Upper lobe of right lung (tissue), 1 donor: ENCODE measurements at regions not wholly inside any gene's neighbourhood (a gene's known extent, or its start where the extent isn't known, plus 50 kb on each side); places are given as distances from the start of the nearest gene placed in this dataset.

Experiments
- ATAC-seq: fragments of 200-7000 bp; cut with Tn5 transposase; one replicate; pipeline ENCODE4 v1.9.1; 2020; ENCODE audit warnings: mild to moderate bottlenecking, moderate library complexity
- DNase-seq: peaks from one replicate; pipeline ENCODE4 v3.0.0-alpha.2; 2020
- H3K27ac ChIP-seq: fragments of 200-600 bp; one replicate; pipeline ENCODE4 v1.8.0; 2022
- H3K27me3 ChIP-seq: fragments of 200-600 bp; one replicate; pipeline ENCODE4 v1.8.0; 2022; ENCODE audit warnings: mild to moderate bottlenecking
- H3K36me3 ChIP-seq: fragments of 200-600 bp; one replicate; pipeline ENCODE4 v1.8.0; 2022
- H3K4me1 ChIP-seq: fragments of 200-600 bp; one replicate; pipeline ENCODE4 v1.8.0; 2022
- H3K4me3 ChIP-seq: fragments of 200-600 bp; one replicate; pipeline ENCODE4 v1.8.0; 2022; ENCODE audit warnings: mild to moderate bottlenecking
- H3K9me3 ChIP-seq: fragments of 200-600 bp; one replicate; pipeline ENCODE4 v1.8.0; 2022
- CTCF ChIP-seq: fragments of 200-600 bp; IDR thresholded peaks from one replicate; pipeline ENCODE4 v1.8.0; 2022; ENCODE audit warnings: antibody characterized with exemption
- intact Hi-C: fragments of 100-400 bp; cut with DNase I; formaldehyde crosslinking; loops from one replicate; pipeline ENCODE4 v1.11.0; 2022
- donor health status: DM: no; HTN: yes; CAD: no; lungs with severe emphysema.

GRCh38 chr2:126764686-126765265 is 108.8 kb downstream of the GYPC start:
- ATAC-seq, result no peak
- no peak for TF ChIP-seq CTCF
- H3K4me1 ChIP-seq, result no peaks in the 10 kb centered on the region
- no peaks in the 10 kb centered on the region for H3K27me3 ChIP-seq
- DNase-seq, result no peak
- no peaks in the 10 kb centered on the region for H3K9me3 ChIP-seq
- H3K4me3 ChIP-seq, result no peak overlapping the region
- H3K36me3 ChIP-seq, result no peaks in the 10 kb centered on the region
- no peak overlapping the region for H3K27ac ChIP-seq
- intact Hi-C loops, result no loop called here

GRCh38 chr2:126765395-126765794 is 109.4 kb downstream of the GYPC start:
- H3K27ac ChIP-seq, result no peak overlapping the region
- ATAC-seq, result no peak
- intact Hi-C loops, result no loop called here
- H3K36me3 ChIP-seq, result no peaks in the 10 kb centered on the region
- no peaks in the 10 kb centered on the region for H3K27me3 ChIP-seq
- no peak for TF ChIP-seq CTCF
- H3K9me3 ChIP-seq, result no peaks in the 10 kb centered on the region
- no peak overlapping the region for H3K4me3 ChIP-seq
- no peak for DNase-seq
- H3K4me1 ChIP-seq, result no peaks in the 10 kb centered on the region

GRCh38 chr2:126766295-126766968 is 110.5 kb downstream of the GYPC start:
- Histone ChIP-seq H3K27me3 (no peaks in the 10 kb centered on the region), H3K4me1 (no peaks in the 10 kb centered on the region), H3K9me3 (no peaks in the 10 kb centered on the region), H3K4me3 (no peak overlapping the region), H3K36me3 (no peaks in the 10 kb centered on the region), H3K27ac (no peak overlapping the region)
- ATAC-seq (no peak), DNase-seq (no peak)
- intact Hi-C loops, result no loop called here
- no peak for TF ChIP-seq CTCF

- H3K36me3 ChIP-seq, result no peaks in the 10 kb centered on the region
- H3K27me3 ChIP-seq, result no peaks in the 10 kb centered on the region
- ATAC-seq (no peak), DNase-seq (no peak)
- intact Hi-C loops, result no loop called here
- H3K4me1 ChIP-seq, result no peaks in the 10 kb centered on the region
- no peak overlapping the region for H3K27ac ChIP-seq
- no peak overlapping the region for H3K4me3 ChIP-seq
- no peaks in the 10 kb centered on the region for H3K9me3 ChIP-seq
- TF ChIP-seq CTCF, result no peak
These were observed 111.0 kb downstream of the GYPC start for GRCh38 chr2:126766969-126767296.

GRCh38 chr2:126769118-126769517 is 113.2 kb downstream of the GYPC start:
- DNase-seq, result no peak
- no peak for ATAC-seq

More at GRCh38 chr2:126769118-126769517, 113.2 kb downstream of the GYPC start:
- H3K9me3 ChIP-seq, result no peaks in the 10 kb centered on the region
- no peaks in the 10 kb centered on the region for H3K27me3 ChIP-seq
- no peaks in the 10 kb centered on the region for H3K4me1 ChIP-seq
- no peak overlapping the region for H3K4me3 ChIP-seq
- no peak for TF ChIP-seq CTCF
- H3K27ac ChIP-seq, result no peak overlapping the region
- no peaks in the 10 kb centered on the region for H3K36me3 ChIP-seq
- intact Hi-C loops, result no loop called here
